IMR-90 (cell line): ENCODE measurements at regions not wholly inside any gene's neighbourhood (a gene's known extent, or its start where the extent isn't known, plus 50 kb on each side); places are given as distances from the start of the nearest gene placed in this dataset.

ENCODE experiments used
- BHLHE40 ChIP-seq: fragments of 150-350 bp; IDR thresholded peaks from 2 replicates; pipeline ENCODE4 v1.6.1; 2016; ENCODE audit warnings: mild to moderate bottlenecking, low read depth, low read length
- CEBPB ChIP-seq: IDR thresholded peaks from 2 replicates; pipeline ENCODE4 v1.6.1; 2012; ENCODE audit warnings: low read depth, low read length, improper control_type of control experiment
- MAFK ChIP-seq: IDR thresholded peaks from 2 replicates; pipeline ENCODE4 v1.6.1; 2012; ENCODE audit warnings: low read depth, low read length, improper control_type of control experiment
- MAZ ChIP-seq: IDR thresholded peaks from 2 replicates; pipeline ENCODE4 v1.6.1; 2012; ENCODE audit warnings: low read depth, mild to moderate bottlenecking, low read length, improper control_type of control experiment, moderate library complexity, borderline replicate concordance
- MXI1 ChIP-seq: IDR thresholded peaks from 2 replicates; pipeline ENCODE4 v1.6.1; 2012; ENCODE audit warnings: low read depth, mild to moderate bottlenecking, low read length, moderate library complexity, borderline replicate concordance
- POLR2A ChIP-seq: IDR thresholded peaks from 2 replicates; pipeline ENCODE4 v1.6.1; 2012; ENCODE audit warnings: mild to moderate bottlenecking, low read depth, low read length
- RAD21 ChIP-seq: IDR thresholded peaks from 2 replicates; pipeline ENCODE4 v1.6.1; 2012; ENCODE audit warnings: low read length, improper control_type of control experiment
- RCOR1 ChIP-seq: IDR thresholded peaks from 2 replicates; pipeline ENCODE4 v1.6.1; 2012; ENCODE audit warnings: mild to moderate bottlenecking, low read length, improper control_type of control experiment; ENCODE audit not compliant: insufficient replicate concordance
- SMC3 ChIP-seq: fragments of 150-350 bp; IDR thresholded peaks from 2 replicates; pipeline ENCODE4 v1.6.1; 2016; ENCODE audit warnings: low read depth, mild to moderate bottlenecking, antibody characterized with exemption, low read length, moderate library complexity
- USF2 ChIP-seq: fragments of 150-350 bp; IDR thresholded peaks from 2 replicates; pipeline ENCODE4 v1.6.1; 2017; ENCODE audit warnings: mild to moderate bottlenecking, antibody characterized with exemption, low read length, low read depth
- TF ChIP-seq, protein P1 (sequence below): conservative IDR thresholded peaks from 2 replicates; pipeline ENCODE4 v1.5.1; 2012; ENCODE audit warnings: mild to moderate bottlenecking, low read depth, low read length, improper control_type of control experiment

- no peak for TF ChIP-seq POLR2A
- TF ChIP-seq, protein P1, sequence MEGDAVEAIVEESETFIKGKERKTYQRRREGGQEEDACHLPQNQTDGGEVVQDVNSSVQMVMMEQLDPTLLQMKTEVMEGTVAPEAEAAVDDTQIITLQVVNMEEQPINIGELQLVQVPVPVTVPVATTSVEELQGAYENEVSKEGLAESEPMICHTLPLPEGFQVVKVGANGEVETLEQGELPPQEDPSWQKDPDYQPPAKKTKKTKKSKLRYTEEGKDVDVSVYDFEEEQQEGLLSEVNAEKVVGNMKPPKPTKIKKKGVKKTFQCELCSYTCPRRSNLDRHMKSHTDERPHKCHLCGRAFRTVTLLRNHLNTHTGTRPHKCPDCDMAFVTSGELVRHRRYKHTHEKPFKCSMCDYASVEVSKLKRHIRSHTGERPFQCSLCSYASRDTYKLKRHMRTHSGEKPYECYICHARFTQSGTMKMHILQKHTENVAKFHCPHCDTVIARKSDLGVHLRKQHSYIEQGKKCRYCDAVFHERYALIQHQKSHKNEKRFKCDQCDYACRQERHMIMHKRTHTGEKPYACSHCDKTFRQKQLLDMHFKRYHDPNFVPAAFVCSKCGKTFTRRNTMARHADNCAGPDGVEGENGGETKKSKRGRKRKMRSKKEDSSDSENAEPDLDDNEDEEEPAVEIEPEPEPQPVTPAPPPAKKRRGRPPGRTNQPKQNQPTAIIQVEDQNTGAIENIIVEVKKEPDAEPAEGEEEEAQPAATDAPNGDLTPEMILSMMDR, result no peak
- no peak for TF ChIP-seq BHLHE40
- no peak for TF ChIP-seq RCOR1
- no peak for TF ChIP-seq MAFK
- TF ChIP-seq USF2, result no peak
- TF ChIP-seq RAD21, result no peak
- no peak for TF ChIP-seq MXI1
- no peak for TF ChIP-seq MAZ
- no peak for TF ChIP-seq SMC3
- TF ChIP-seq CEBPB, result no peak
Measured at GRCh38 chr15:31207246-31207645, 105.7 kb upstream of the TRPM1 start.
